ENCODE measurements at regions not wholly inside any gene's neighbourhood (a gene's known extent, or its start where the extent isn't known, plus 50 kb on each side); places are given as distances from the start of the nearest gene placed in this dataset.

- no peak for ATAC-seq
- TF ChIP-seq ZFP30 (CRISPR knock-in tag; IDR thresholded peaks at IDR 0.05) (no peak), SNAI2 (CRISPR knock-in tag; IDR thresholded peaks at IDR 0.05) (no peak), ZNF70 (CRISPR knock-in tag; IDR thresholded peaks at IDR 0.05) (no peak)
These were observed 147.3 kb upstream of the PDE1C start for GRCh38 chr7:32217341-32218153.

- no peak for ATAC-seq
- TF ChIP-seq RARB (CRISPR knock-in tag; IDR thresholded peaks at IDR 0.05) (no peak), ZNF70 (CRISPR knock-in tag; IDR thresholded peaks at IDR 0.05) (no peak), ZNF8 (CRISPR knock-in tag; IDR thresholded peaks at IDR 0.05) (no peak), POU6F1 (CRISPR knock-in tag; IDR thresholded peaks at IDR 0.05; ENCODE audit: borderline replicate concordance, low read depth) (no peak), ISL1 (CRISPR knock-in tag; IDR thresholded peaks at IDR 0.05) (no peak), ZFP3 (CRISPR knock-in tag; IDR thresholded peaks at IDR 0.05) (no peak), PPARA (CRISPR knock-in tag; IDR thresholded peaks at IDR 0.05; ENCODE audit: borderline replicate concordance) (no peak), ARNTL (CRISPR knock-in tag; IDR thresholded peaks at IDR 0.05; ENCODE audit: borderline replicate concordance, low read depth) (no peak), TSHZ2 (CRISPR knock-in tag; IDR thresholded peaks at IDR 0.05) (no peak), ZNF565 (CRISPR knock-in tag; conservative IDR thresholded peaks at IDR 0.05; ENCODE audit: low read depth) (no peak), PATZ1 (CRISPR knock-in tag; IDR thresholded peaks at IDR 0.05; ENCODE audit: borderline replicate concordance) (no peak), GLIS3 (CRISPR knock-in tag; IDR thresholded peaks at IDR 0.05) (no peak), TOX (CRISPR knock-in tag; IDR thresholded peaks at IDR 0.05; ENCODE audit: borderline replicate concordance) (no peak), BACH2 (CRISPR knock-in tag; IDR thresholded peaks at IDR 0.05; ENCODE audit: borderline replicate concordance) (no peak), CSDC2 (CRISPR knock-in tag; IDR thresholded peaks at IDR 0.05) (no peak), ZC3H10 (CRISPR knock-in tag; IDR thresholded peaks at IDR 0.05) (no peak)
These were observed 146.6 kb upstream of the PDE1C start for GRCh38 chr7:32216759-32217158.

GRCh38 chr7:32215697-32216096, 145.5 kb upstream of the PDE1C start:
- no peak for ATAC-seq
- TF ChIP-seq CSDC2 (CRISPR knock-in tag; IDR thresholded peaks at IDR 0.05) = no peak
- TF ChIP-seq PATZ1 (CRISPR knock-in tag; IDR thresholded peaks at IDR 0.05; ENCODE audit: borderline replicate concordance) = no peak
- TF ChIP-seq ZNF8 (CRISPR knock-in tag; IDR thresholded peaks at IDR 0.05) = no peak
- no peak for TF ChIP-seq TOX (CRISPR knock-in tag; IDR thresholded peaks at IDR 0.05; ENCODE audit: borderline replicate concordance)
- TF ChIP-seq RARB (CRISPR knock-in tag; IDR thresholded peaks at IDR 0.05) = no peak
- no peak for TF ChIP-seq ZNF70 (CRISPR knock-in tag; IDR thresholded peaks at IDR 0.05)
- no peak for TF ChIP-seq POU6F1 (CRISPR knock-in tag; IDR thresholded peaks at IDR 0.05; ENCODE audit: borderline replicate concordance, low read depth)
